Hepatocyte (in vitro differentiated cells): ENCODE measurements at regions not wholly inside any gene's neighbourhood (a gene's known extent, or its start where the extent isn't known, plus 50 kb on each side); places are given as distances from the start of the nearest gene placed in this dataset.

ENCODE experiments used
- CTCF ChIP-seq: fragments of 200-600 bp; sonication (generic); IDR thresholded peaks from 2 replicates; pipeline ENCODE4 v1.5.1; 2016; ENCODE audit warnings: antibody characterized with exemption, mild to moderate bottlenecking; ENCODE audit not compliant: poor library complexity
- EZH2 ChIP-seq: fragments of 200-600 bp; sonication (generic); IDR thresholded peaks from 2 replicates; pipeline ENCODE4 v1.6.1; 2016; ENCODE audit warnings: antibody characterized with exemption, mild to moderate bottlenecking, borderline replicate concordance
- EZH2phosphoT487 ChIP-seq: fragments of 200-600 bp; sonication (generic); IDR thresholded peaks from one replicate; pipeline ENCODE4 v1.6.1; 2018; ENCODE audit warnings: antibody characterized with exemption, mild to moderate bottlenecking, low read depth, moderate library complexity; ENCODE audit not compliant: unreplicated experiment, severe bottlenecking

GRCh38 chr13:30044932-30045331 is 194.5 kb upstream of the UBL3 start:
- no peak for TF ChIP-seq CTCF
- TF ChIP-seq EZH2phosphoT487: no peak
- TF ChIP-seq EZH2: no peak
